DOHH2 (cell line): ENCODE measurements at regions not wholly inside any gene's neighbourhood (a gene's known extent, or its start where the extent isn't known, plus 50 kb on each side); places are given as distances from the start of the nearest gene placed in this dataset.

ENCODE experiments used
- H3F3A ChIP-seq: fragments of 200-600 bp; sonication (generic), shearing (Covaris generic); 2 replicates; pipeline ENCODE4 v1.6.0; 2016; ENCODE audit warnings: antibody characterized with exemption, mild to moderate bottlenecking; ENCODE audit not compliant: control insufficient read depth, insufficient read depth
- H3K27ac ChIP-seq: fragments of 200-600 bp; sonication (generic); 2 replicates; pipeline ENCODE4 v1.5.1; 2014; ENCODE audit warnings: low read depth, mild to moderate bottlenecking, low read length, moderate library complexity
- H3K27me3 ChIP-seq: fragments of 200-600 bp; sonication (generic); 2 replicates; pipeline ENCODE4 v1.6.1; 2014; ENCODE audit warnings: mild to moderate bottlenecking, low read length, mixed read lengths; ENCODE audit not compliant: control insufficient read depth
- H3K36me3 ChIP-seq: fragments of 200-600 bp; sonication (generic); 2 replicates; pipeline ENCODE4 v1.6.1; 2014; ENCODE audit warnings: mild to moderate bottlenecking, low read length, moderate library complexity, mixed read lengths; ENCODE audit not compliant: control insufficient read depth
- H3K4me1 ChIP-seq: fragments of 200-600 bp; sonication (generic); 2 replicates; pipeline ENCODE4 v1.6.1; 2014; ENCODE audit warnings: mild to moderate bottlenecking, low read length, mixed read lengths; ENCODE audit not compliant: control insufficient read depth
- H3K4me2 ChIP-seq: fragments of 200-600 bp; sonication (generic); 2 replicates; pipeline ENCODE4 v1.6.0; 2014; ENCODE audit warnings: mild to moderate bottlenecking, low read length, moderate library complexity
- H3K4me3 ChIP-seq: fragments of 200-600 bp; sonication (generic); 2 replicates; pipeline ENCODE4 v1.5.1; 2014; ENCODE audit warnings: mild to moderate bottlenecking, low read length, mixed read lengths
- H3K79me2 ChIP-seq: fragments of 200-600 bp; sonication (generic); 2 replicates; pipeline ENCODE4 v1.6.1; 2014; ENCODE audit warnings: mild to moderate bottlenecking, low read length, mixed read lengths; ENCODE audit not compliant: control insufficient read depth
- H3K9me2 ChIP-seq: fragments of 200-600 bp; sonication (generic); replicated peaks from 2 replicates; pipeline ENCODE4 v1.6.1; 2014; ENCODE audit warnings: mild to moderate bottlenecking, low read length, mixed read lengths; ENCODE audit not compliant: control insufficient read depth
- H3K9me3 ChIP-seq: fragments of 200-600 bp; sonication (generic); 2 replicates; pipeline ENCODE4 v1.6.1; 2014; ENCODE audit warnings: antibody characterized with exemption, low read length, mixed read lengths; ENCODE audit not compliant: control insufficient read depth, insufficient read depth
- H4K20me1 ChIP-seq: fragments of 200-600 bp; sonication (generic); 2 replicates; pipeline ENCODE4 v1.6.0; 2014; ENCODE audit warnings: low read depth, mild to moderate bottlenecking, antibody characterized with exemption, low read length, moderate library complexity; ENCODE audit not compliant: control insufficient read depth, insufficient read depth
- CTCF ChIP-seq: fragments of 200-600 bp; sonication (generic); IDR thresholded peaks from one replicate; pipeline ENCODE4 v1.5.1; 2014; ENCODE audit warnings: antibody characterized with exemption, mild to moderate bottlenecking, low read depth, low read length; ENCODE audit not compliant: poor library complexity, severe bottlenecking
- EZH2phosphoT487 ChIP-seq: fragments of 200-600 bp; sonication (generic); IDR thresholded peaks from 2 replicates; pipeline ENCODE4 v1.6.1; 2017; ENCODE audit warnings: borderline replicate concordance, mild to moderate bottlenecking, antibody characterized with exemption, low read length, moderate library complexity, mixed read lengths

- Histone ChIP-seq H3K79me2 (no peaks in the 10 kb centered on the region), H3K27me3 (no peaks in the 10 kb centered on the region), H3K9me2 (no peaks in the 10 kb centered on the region), H3K4me1 (no peaks in the 10 kb centered on the region), H3K27ac (no peak overlapping the region), H4K20me1 (no peaks in the 10 kb centered on the region), H3K9me3 (0 out of 2 replicates have a peak, but pooled peaks cover 3% of the 10 kb centered on the region), H3F3A (no peaks in the 10 kb centered on the region), H3K4me2 (no peak overlapping the region), H3K36me3 (no peaks in the 10 kb centered on the region), H3K4me3 (no peak overlapping the region)
- no peak for TF ChIP-seq EZH2phosphoT487
- no peak for TF ChIP-seq CTCF
Observed at GRCh38 chr14:29355846-29356245, 571.8 kb downstream of the PRKD1 start.

- no peak overlapping the region for H3K4me2 ChIP-seq
- no peaks in the 10 kb centered on the region for H3K9me2 ChIP-seq
- H3K4me1 ChIP-seq: no peaks in the 10 kb centered on the region
- no peaks in the 10 kb centered on the region for H3K79me2 ChIP-seq
- H4K20me1 ChIP-seq: no peaks in the 10 kb centered on the region
- H3K4me3 ChIP-seq: no peak overlapping the region
- H3K27me3 ChIP-seq: no peaks in the 10 kb centered on the region
- no peaks in the 10 kb centered on the region for H3F3A ChIP-seq
- no peak for TF ChIP-seq CTCF
- no peak for TF ChIP-seq EZH2phosphoT487
- H3K36me3 ChIP-seq: no peaks in the 10 kb centered on the region
- 0 out of 2 replicates have a peak, but pooled peaks cover 3% of the 10 kb centered on the region for H3K9me3 ChIP-seq
- H3K27ac ChIP-seq: no peak overlapping the region
Observed at GRCh38 chr14:29360656-29361055, 567.0 kb downstream of the PRKD1 start.

GRCh38 chr14:29370024-29370423 is 557.6 kb downstream of the PRKD1 start:
- H3K79me2 ChIP-seq: no peaks in the 10 kb centered on the region
- H3K4me3 ChIP-seq: no peak overlapping the region
- H3K27ac ChIP-seq: no peak overlapping the region
- H3K36me3 ChIP-seq: no peaks in the 10 kb centered on the region
- no peak overlapping the region for H3K4me2 ChIP-seq
- no peaks in the 10 kb centered on the region for H4K20me1 ChIP-seq
- no peaks in the 10 kb centered on the region for H3K9me2 ChIP-seq
- no peaks in the 10 kb centered on the region for H3K9me3 ChIP-seq
- no peaks in the 10 kb centered on the region for H3K27me3 ChIP-seq
- no peaks in the 10 kb centered on the region for H3F3A ChIP-seq
- H3K4me1 ChIP-seq: no peaks in the 10 kb centered on the region
- no peak for TF ChIP-seq CTCF
- no peak for TF ChIP-seq EZH2phosphoT487

GRCh38 chr14:29376237-29376636 is 551.4 kb downstream of the PRKD1 start:
- TF ChIP-seq CTCF (no peak), EZH2phosphoT487 (no peak)
- H3F3A ChIP-seq: no peaks in the 10 kb centered on the region
- H3K79me2 ChIP-seq: no peaks in the 10 kb centered on the region
- H3K9me3 ChIP-seq: no peaks in the 10 kb centered on the region
- no peak overlapping the region for H3K4me2 ChIP-seq
- H3K4me3 ChIP-seq: no peak overlapping the region
- H3K27me3 ChIP-seq: no peaks in the 10 kb centered on the region
- no peaks in the 10 kb centered on the region for H4K20me1 ChIP-seq
- H3K9me2 ChIP-seq: no peaks in the 10 kb centered on the region
- H3K36me3 ChIP-seq: no peaks in the 10 kb centered on the region
- no peak overlapping the region for H3K27ac ChIP-seq
- H3K4me1 ChIP-seq: no peaks in the 10 kb centered on the region
